Chondrocyte (in vitro differentiated cells): ENCODE measurements at regions not wholly inside any gene's neighbourhood (a gene's known extent, or its start where the extent isn't known, plus 50 kb on each side); places are given as distances from the start of the nearest gene placed in this dataset.

ENCODE experiments used
- DNase-seq: peaks from one replicate; pipeline ENCODE4 v3.0.0; 2021; ENCODE audit warnings: mixed read lengths, low spot score
- H3K27ac Mint-ChIP-seq: one replicate; pipeline ENCODE4 v1.8.0; 2021; ENCODE audit warnings: mild to moderate bottlenecking, moderate library complexity, mixed read lengths; ENCODE audit not compliant: unreplicated experiment
- H3K27me3 Mint-ChIP-seq: 2 replicates; pipeline ENCODE4 v1.8.0; 2021; ENCODE audit warnings: low read depth, mixed read lengths
- H3K36me3 Mint-ChIP-seq: 2 replicates; pipeline ENCODE4 v1.8.0; 2021; ENCODE audit warnings: low read depth, mixed read lengths
- H3K4me1 Mint-ChIP-seq: 2 replicates; pipeline ENCODE4 v1.8.0; 2021; ENCODE audit warnings: low read depth, mild to moderate bottlenecking, mixed read lengths
- H3K4me3 Mint-ChIP-seq: one replicate; pipeline ENCODE4 v1.8.0; 2021; ENCODE audit warnings: mild to moderate bottlenecking, moderate library complexity, mixed read lengths; ENCODE audit not compliant: unreplicated experiment
- H3K9me3 Mint-ChIP-seq: 2 replicates; pipeline ENCODE4 v1.8.0; 2021; ENCODE audit warnings: low read depth, mixed read lengths
- CTCF ChIP-seq: fragments of 200-600 bp; sonication (generic); IDR thresholded peaks from 2 replicates; pipeline ENCODE4 v1.5.0; 2021; ENCODE audit warnings: antibody characterized with exemption, mild to moderate bottlenecking, moderate library complexity

- peaks cover 5% of the 10 kb centered on the region for H3K9me3 Mint-ChIP-seq
- peaks cover 10% of the 10 kb centered on the region for H3K27me3 Mint-ChIP-seq
- DNase-seq = no peak
- H3K27ac Mint-ChIP-seq = no peak overlapping the region
- H3K4me3 Mint-ChIP-seq = no peak overlapping the region
- no peak for TF ChIP-seq CTCF
- H3K4me1 Mint-ChIP-seq = no peaks in the 10 kb centered on the region
- no peaks in the 10 kb centered on the region for H3K36me3 Mint-ChIP-seq
These were observed 314.7 kb downstream of the EPM2A start for GRCh38 chr6:145420599-145420998.

GRCh38 chr6:145423936-145424335, 311.4 kb downstream of the EPM2A start:
- peaks cover 5% of the 10 kb centered on the region for H3K9me3 Mint-ChIP-seq
- TF ChIP-seq CTCF = no peak
- H3K27ac Mint-ChIP-seq = no peak overlapping the region
- H3K27me3 Mint-ChIP-seq = peaks cover 4% of the 10 kb centered on the region
- DNase-seq = no peak
- no peak overlapping the region for H3K4me3 Mint-ChIP-seq
- no peaks in the 10 kb centered on the region for H3K4me1 Mint-ChIP-seq
- no peaks in the 10 kb centered on the region for H3K36me3 Mint-ChIP-seq

GRCh38 chr6:145427232-145427631, 308.1 kb downstream of the EPM2A start:
- Mint-ChIP-seq H3K4me3 (no peak overlapping the region), H3K27me3 (peaks cover 4% of the 10 kb centered on the region), H3K4me1 (no peaks in the 10 kb centered on the region), H3K9me3 (no peaks in the 10 kb centered on the region), H3K36me3 (no peaks in the 10 kb centered on the region), H3K27ac (no peak overlapping the region)
- TF ChIP-seq CTCF = no peak
- no peak for DNase-seq

- TF ChIP-seq CTCF = no peak
- no peak for DNase-seq
- peaks cover 3% of the 10 kb centered on the region for H3K27me3 Mint-ChIP-seq
These were observed 306.6 kb downstream of the EPM2A start for GRCh38 chr6:145428706-145429105.

GRCh38 chr6:145442110-145442509, 293.2 kb downstream of the EPM2A start:
- Mint-ChIP-seq H3K4me1 (no peaks in the 10 kb centered on the region), H3K27me3 (peaks cover under 1% of the 10 kb centered on the region), H3K9me3 (peaks cover 55% of the 10 kb centered on the region), H3K27ac (no peak overlapping the region), H3K4me3 (no peak overlapping the region), H3K36me3 (peaks cover 8% of the 10 kb centered on the region)
- no peak for DNase-seq
- TF ChIP-seq CTCF = no peak

More at GRCh38 chr6:145428706-145429105, 306.6 kb downstream of the EPM2A start:
- no peak overlapping the region for H3K4me3 Mint-ChIP-seq
- H3K27ac Mint-ChIP-seq = no peak overlapping the region
- H3K9me3 Mint-ChIP-seq = no peaks in the 10 kb centered on the region
- no peaks in the 10 kb centered on the region for H3K4me1 Mint-ChIP-seq
- H3K36me3 Mint-ChIP-seq = no peaks in the 10 kb centered on the region
